Kidney (tissue), 13 donors: ENCODE measurements at regions not wholly inside any gene's neighbourhood (a gene's known extent, or its start where the extent isn't known, plus 50 kb on each side); places are given as distances from the start of the nearest gene placed in this dataset.

ENCODE experiments used
- DNase-seq, 5 donors: peaks; one replicate each; pipeline ENCODE4 v3.0.0-alpha.2; 2013 to 2020
- FAIRE-seq: peaks from 2 replicates; lab custom pipeline; 2012; peaks lifted over from hg19 to GRCh38; lab: Jason Lieb, UNC
- H3K27ac ChIP-seq, 2 donors: one replicate each; pipeline ENCODE4 v1.7.0; 2013; ENCODE audit warnings: low read depth in 2 of 2, low read length in 2 of 2, inconsistent platforms in 1 of 2
- H3K27me3 ChIP-seq: one replicate; pipeline ENCODE4 v1.7.1; 2013; ENCODE audit warnings: low read length, inconsistent platforms; ENCODE audit not compliant: control insufficient read depth, insufficient read depth
- H3K36me3 ChIP-seq, 3 donors: one replicate each; pipeline versions ENCODE4 v1.7.0 to v1.7.1; 2013; ENCODE audit warnings: low read length in 3 of 3, control low read depth in 1 of 3, inconsistent platforms in 1 of 3; ENCODE audit not compliant: insufficient read depth in 3 of 3, control insufficient read depth in 2 of 3
- H3K4me1 ChIP-seq, 3 donors: one replicate each; pipeline versions ENCODE4 v1.7.0 to v1.7.1; 2013; ENCODE audit warnings: low read length in 3 of 3, inconsistent platforms in 1 of 3, low read depth in 1 of 3; ENCODE audit not compliant: control insufficient read depth in 2 of 3, insufficient read depth in 2 of 3
- H3K4me3 ChIP-seq, 3 donors: one replicate each; pipeline versions ENCODE4 v1.7.0 to v1.8.1; 2013; ENCODE audit warnings: low read length in 3 of 3, control low read depth in 1 of 3, inconsistent platforms in 1 of 3
- H3K9ac ChIP-seq, 3 donors: one replicate each; pipeline versions ENCODE4 v1.7.0 to v1.7.1; 2013; ENCODE audit warnings: low read length in 3 of 3, control low read depth in 1 of 3, inconsistent platforms in 1 of 3
- H3K9me3 ChIP-seq, 3 donors: one replicate each; pipeline versions ENCODE4 v1.7.0 to v1.7.1; 2013; ENCODE audit warnings: low read length in 3 of 3, control low read depth in 1 of 3, inconsistent platforms in 1 of 3; ENCODE audit not compliant: control insufficient read depth in 2 of 3, insufficient read depth in 1 of 3
- intact Hi-C: fragments of 100-400 bp; cut with DNase I; formaldehyde crosslinking; loops from one replicate; pipeline ENCODE4 v1.11.1; 2022
- TF ChIP-seq, protein P1 (sequence below): IDR thresholded peaks from 3 replicates; pipeline ENCODE4 v1.5.1; 2012; ENCODE audit warnings: mild to moderate bottlenecking, moderate library complexity, borderline replicate concordance; ENCODE audit not compliant: insufficient read depth; ENCODE audit errors: extremely low read depth
- donor health status: control.
- donor health status: control.
- donor health status: control.
- donor health status: control.
- donor health status: control.
- donor health status: DM: yes; HTN: yes; CAD: no.
- donor health status: Normal renal cell carcinoma (clear cell type).

DNA sequence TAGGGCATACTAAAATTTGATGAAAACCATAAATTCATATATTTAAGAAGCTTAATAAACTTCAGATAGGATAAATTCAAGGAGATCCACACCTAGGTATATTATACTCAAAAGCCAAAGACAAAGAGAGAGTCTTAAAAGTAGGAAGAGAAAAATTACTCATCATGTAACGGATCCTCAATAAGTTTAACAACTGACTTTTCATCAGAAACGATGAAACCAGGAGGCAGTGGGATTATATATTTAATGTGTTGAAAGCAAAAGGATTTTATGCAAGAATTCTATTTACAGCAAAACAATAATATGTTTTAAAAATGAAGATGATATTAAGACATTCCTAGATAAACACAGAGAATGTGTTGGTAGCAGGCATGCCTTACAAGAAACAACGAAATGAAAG is 202.7 kb downstream of the OXSM start:
- Histone ChIP-seq H3K27ac (no peak overlapping the region), H3K36me3 (no peaks in the 10 kb centered on the region), H3K9me3 (peaks cover 0 to 9% (median 2%) of the 10 kb centered on the region in 3 donors), H3K9ac (no peak overlapping the region), H3K27me3 (no peaks in the 10 kb centered on the region), H3K4me1 (no peaks in the 10 kb centered on the region), H3K4me3 (no peak overlapping the region)
- TF ChIP-seq, protein P1, sequence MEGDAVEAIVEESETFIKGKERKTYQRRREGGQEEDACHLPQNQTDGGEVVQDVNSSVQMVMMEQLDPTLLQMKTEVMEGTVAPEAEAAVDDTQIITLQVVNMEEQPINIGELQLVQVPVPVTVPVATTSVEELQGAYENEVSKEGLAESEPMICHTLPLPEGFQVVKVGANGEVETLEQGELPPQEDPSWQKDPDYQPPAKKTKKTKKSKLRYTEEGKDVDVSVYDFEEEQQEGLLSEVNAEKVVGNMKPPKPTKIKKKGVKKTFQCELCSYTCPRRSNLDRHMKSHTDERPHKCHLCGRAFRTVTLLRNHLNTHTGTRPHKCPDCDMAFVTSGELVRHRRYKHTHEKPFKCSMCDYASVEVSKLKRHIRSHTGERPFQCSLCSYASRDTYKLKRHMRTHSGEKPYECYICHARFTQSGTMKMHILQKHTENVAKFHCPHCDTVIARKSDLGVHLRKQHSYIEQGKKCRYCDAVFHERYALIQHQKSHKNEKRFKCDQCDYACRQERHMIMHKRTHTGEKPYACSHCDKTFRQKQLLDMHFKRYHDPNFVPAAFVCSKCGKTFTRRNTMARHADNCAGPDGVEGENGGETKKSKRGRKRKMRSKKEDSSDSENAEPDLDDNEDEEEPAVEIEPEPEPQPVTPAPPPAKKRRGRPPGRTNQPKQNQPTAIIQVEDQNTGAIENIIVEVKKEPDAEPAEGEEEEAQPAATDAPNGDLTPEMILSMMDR, result no peak
- intact Hi-C loops, result no loop called here
- DNase-seq, result no peak
- FAIRE-seq, result no peak

DNA sequence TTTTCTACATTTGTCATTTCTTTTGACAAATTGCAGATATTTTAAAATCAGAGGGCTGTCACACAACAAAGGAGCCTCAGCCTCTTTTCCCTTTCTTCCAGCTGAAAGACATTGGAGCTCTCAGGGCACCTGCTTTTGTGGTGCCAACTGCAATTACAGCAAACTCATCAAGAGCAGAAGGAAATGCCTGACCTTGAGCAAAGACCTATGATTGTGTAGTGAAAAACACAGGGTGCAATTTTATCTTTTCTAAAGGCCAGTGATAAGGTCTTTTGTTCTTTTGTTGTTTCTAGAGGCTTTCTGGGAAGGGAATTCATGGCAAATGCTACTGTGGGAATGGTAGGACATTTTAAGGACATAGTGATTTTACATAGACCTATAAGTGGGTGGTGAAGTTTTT is 214.3 kb downstream of the OXSM start:
- DNase-seq (no peak), FAIRE-seq (no peak)
- no peaks in the 10 kb centered on the region for H3K36me3 ChIP-seq
- H3K27me3 ChIP-seq, result no peaks in the 10 kb centered on the region
- intact Hi-C loops, result no loop called here
- no peak overlapping the region for H3K27ac ChIP-seq
- H3K9me3 ChIP-seq, result no peaks in the 10 kb centered on the region
- no peaks in the 10 kb centered on the region for H3K4me1 ChIP-seq
- TF ChIP-seq, protein P1, result no peak
- H3K9ac ChIP-seq, result no peak overlapping the region
- no peak overlapping the region for H3K4me3 ChIP-seq

DNA sequence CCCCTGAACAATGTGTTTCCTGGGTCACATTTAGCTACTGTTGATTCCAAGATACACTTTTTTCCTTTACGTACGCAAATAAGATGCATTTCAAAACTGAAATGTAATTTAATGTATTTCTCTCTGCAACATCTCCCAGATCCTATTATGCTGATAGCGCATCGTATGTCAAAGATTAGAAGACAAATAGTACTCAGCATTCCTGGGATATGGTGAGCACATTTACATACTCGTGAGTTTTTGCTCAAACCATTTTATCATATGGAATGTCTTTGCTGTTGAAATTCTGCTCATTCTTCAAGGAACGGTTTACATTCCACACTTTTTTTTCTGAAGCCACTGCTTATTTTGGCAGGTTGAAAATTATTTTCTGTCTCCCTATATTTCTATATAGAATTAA is 221.4 kb downstream of the OXSM start:
- intact Hi-C loops, result no loop called here
- no peak for DNase-seq
- Histone ChIP-seq H3K9me3 (no peaks in the 10 kb centered on the region), H3K36me3 (no peaks in the 10 kb centered on the region), H3K27me3 (no peaks in the 10 kb centered on the region), H3K4me1 (no peaks in the 10 kb centered on the region), H3K4me3 (no peak overlapping the region), H3K27ac (no peak overlapping the region), H3K9ac (no peak overlapping the region)
- no peak for FAIRE-seq
- TF ChIP-seq, protein P1, result no peak

DNA sequence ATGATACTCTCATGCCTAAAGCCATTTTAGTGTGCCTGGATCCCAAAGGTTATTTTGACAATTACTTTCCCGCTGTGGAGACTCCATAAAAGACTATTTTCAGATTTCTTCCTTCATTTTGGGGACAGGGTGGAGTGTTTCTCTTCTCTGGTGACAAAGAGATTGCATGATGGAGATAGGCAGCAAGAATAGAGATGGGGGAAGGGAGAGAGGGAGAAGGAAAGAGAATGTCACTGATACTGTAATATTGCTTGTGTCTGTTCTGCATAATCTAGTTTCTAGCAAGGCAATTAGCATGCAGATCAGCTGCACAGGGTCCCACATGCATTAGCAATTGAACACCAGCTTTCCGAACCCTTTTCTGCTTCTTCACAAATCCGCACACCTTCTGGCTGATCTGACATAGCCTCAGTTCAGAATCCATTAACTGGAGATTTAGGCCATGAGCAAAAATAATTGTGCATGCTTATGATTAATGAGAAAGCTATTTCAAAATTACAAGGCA is 222.4 kb downstream of the OXSM start:
- H3K9me3 ChIP-seq, result no peaks in the 10 kb centered on the region
- H3K36me3 ChIP-seq, result no peaks in the 10 kb centered on the region
- H3K4me3 ChIP-seq, result no peak overlapping the region
- DNase-seq, result no peak
- H3K4me1 ChIP-seq, result no peaks in the 10 kb centered on the region
- TF ChIP-seq, protein P1, result no peak
- H3K27ac ChIP-seq, result no peak overlapping the region
- FAIRE-seq, result no peak
- intact Hi-C loops, result no loop called here
- no peak overlapping the region for H3K9ac ChIP-seq
- H3K27me3 ChIP-seq, result no peaks in the 10 kb centered on the region
